ENCODE measurements at regions not wholly inside any gene's neighbourhood (a gene's known extent, or its start where the extent isn't known, plus 50 kb on each side); places are given as distances from the start of the nearest gene placed in this dataset.

- H3K36me3 ChIP-seq (replicated peaks; ENCODE audit: low read depth, low read length) = no peaks in the 10 kb centered on the region
- no peaks in the 10 kb centered on the region for H4K20me1 ChIP-seq (ENCODE audit: insufficient read depth, low read length)
- no peaks in the 10 kb centered on the region for H3K27me3 ChIP-seq (ENCODE audit: low read depth, low read length)
- TF ChIP-seq, protein P1, sequence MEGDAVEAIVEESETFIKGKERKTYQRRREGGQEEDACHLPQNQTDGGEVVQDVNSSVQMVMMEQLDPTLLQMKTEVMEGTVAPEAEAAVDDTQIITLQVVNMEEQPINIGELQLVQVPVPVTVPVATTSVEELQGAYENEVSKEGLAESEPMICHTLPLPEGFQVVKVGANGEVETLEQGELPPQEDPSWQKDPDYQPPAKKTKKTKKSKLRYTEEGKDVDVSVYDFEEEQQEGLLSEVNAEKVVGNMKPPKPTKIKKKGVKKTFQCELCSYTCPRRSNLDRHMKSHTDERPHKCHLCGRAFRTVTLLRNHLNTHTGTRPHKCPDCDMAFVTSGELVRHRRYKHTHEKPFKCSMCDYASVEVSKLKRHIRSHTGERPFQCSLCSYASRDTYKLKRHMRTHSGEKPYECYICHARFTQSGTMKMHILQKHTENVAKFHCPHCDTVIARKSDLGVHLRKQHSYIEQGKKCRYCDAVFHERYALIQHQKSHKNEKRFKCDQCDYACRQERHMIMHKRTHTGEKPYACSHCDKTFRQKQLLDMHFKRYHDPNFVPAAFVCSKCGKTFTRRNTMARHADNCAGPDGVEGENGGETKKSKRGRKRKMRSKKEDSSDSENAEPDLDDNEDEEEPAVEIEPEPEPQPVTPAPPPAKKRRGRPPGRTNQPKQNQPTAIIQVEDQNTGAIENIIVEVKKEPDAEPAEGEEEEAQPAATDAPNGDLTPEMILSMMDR (IDR thresholded peaks at IDR 0.05; ENCODE audit: low read depth, low read length) = peak; percentile 55
- no peak for TF ChIP-seq EZH2phosphoT487 (IDR thresholded peaks at IDR 0.05; ENCODE audit: low read depth)
- no peaks in the 10 kb centered on the region for H3K9me3 ChIP-seq (ENCODE audit: insufficient read depth, low read length)
- no peak overlapping the region for H3K9ac ChIP-seq (ENCODE audit: low read length)
- H3K4me2 ChIP-seq (ENCODE audit: low read length) = no peak overlapping the region
- no peak overlapping the region for H2AFZ ChIP-seq (ENCODE audit: low read depth, low read length)
- no peak overlapping the region for H3K4me3 ChIP-seq (ENCODE audit: low read length)
- H3K4me1 ChIP-seq (ENCODE audit: low read length) = no peaks in the 10 kb centered on the region
- H3K27ac ChIP-seq (ENCODE audit: low read length) = no peak overlapping the region
- no peaks in the 10 kb centered on the region for H3K79me2 ChIP-seq (ENCODE audit: low read length)
These were observed 114.9 kb downstream of the PTPRS start for GRCh38 chr19:5225486-5226345.

- Histone ChIP-seq H3K4me3 (ENCODE audit: low read length) (no peak overlapping the region), H3K27me3 (ENCODE audit: low read depth, low read length) (no peaks in the 10 kb centered on the region), H3K9ac (ENCODE audit: low read length) (no peak overlapping the region), H3K79me2 (ENCODE audit: low read length) (no peaks in the 10 kb centered on the region), H3K9me3 (ENCODE audit: insufficient read depth, low read length) (no peaks in the 10 kb centered on the region), H4K20me1 (ENCODE audit: insufficient read depth, low read length) (no peaks in the 10 kb centered on the region), H3K4me2 (ENCODE audit: low read length) (no peak overlapping the region), H3K4me1 (ENCODE audit: low read length) (no peaks in the 10 kb centered on the region), H3K27ac (ENCODE audit: low read length) (no peak overlapping the region), H3K36me3 (replicated peaks; ENCODE audit: low read depth, low read length) (no peaks in the 10 kb centered on the region), H2AFZ (ENCODE audit: low read depth, low read length) (no peak overlapping the region)
- TF ChIP-seq, protein P1 (IDR thresholded peaks at IDR 0.05; ENCODE audit: low read depth, low read length) = no peak
- no peak for TF ChIP-seq EZH2phosphoT487 (IDR thresholded peaks at IDR 0.05; ENCODE audit: low read depth)
These were observed 116.1 kb downstream of the PTPRS start for GRCh38 chr19:5224480-5224879.

GRCh38 chr19:5222821-5223321 is 117.7 kb downstream of the PTPRS start:
- Histone ChIP-seq H3K4me3 (ENCODE audit: low read length) (no peak overlapping the region), H3K27me3 (ENCODE audit: low read depth, low read length) (0 out of 2 replicates have a peak, but pooled peaks cover 5% of the 10 kb centered on the region), H3K27ac (ENCODE audit: low read length) (no peak overlapping the region), H3K4me2 (ENCODE audit: low read length) (no peak overlapping the region), H2AFZ (ENCODE audit: low read depth, low read length) (no peak overlapping the region), H3K79me2 (ENCODE audit: low read length) (no peaks in the 10 kb centered on the region), H3K9ac (ENCODE audit: low read length) (no peak overlapping the region), H3K9me3 (ENCODE audit: insufficient read depth, low read length) (no peaks in the 10 kb centered on the region), H3K4me1 (ENCODE audit: low read length) (no peaks in the 10 kb centered on the region), H3K36me3 (replicated peaks; ENCODE audit: low read depth, low read length) (no peaks in the 10 kb centered on the region), H4K20me1 (ENCODE audit: insufficient read depth, low read length) (no peaks in the 10 kb centered on the region)
- TF ChIP-seq EZH2phosphoT487 (IDR thresholded peaks at IDR 0.05; ENCODE audit: low read depth) = no peak
- TF ChIP-seq, protein P1 (IDR thresholded peaks at IDR 0.05; ENCODE audit: low read depth, low read length) = no peak

- TF ChIP-seq EZH2phosphoT487 (IDR thresholded peaks at IDR 0.05; ENCODE audit: low read depth) = no peak
- TF ChIP-seq, protein P1 (IDR thresholded peaks at IDR 0.05; ENCODE audit: low read depth, low read length) = no peak
- H3K4me1 ChIP-seq (ENCODE audit: low read length) = no peaks in the 10 kb centered on the region
- H3K27me3 ChIP-seq (ENCODE audit: low read depth, low read length) = 0 out of 2 replicates have a peak, but pooled peaks cover 5% of the 10 kb centered on the region
- no peaks in the 10 kb centered on the region for H4K20me1 ChIP-seq (ENCODE audit: insufficient read depth, low read length)
- H3K27ac ChIP-seq (ENCODE audit: low read length) = no peak overlapping the region
- no peak overlapping the region for H3K9ac ChIP-seq (ENCODE audit: low read length)
- no peak overlapping the region for H3K4me3 ChIP-seq (ENCODE audit: low read length)
- no peaks in the 10 kb centered on the region for H3K9me3 ChIP-seq (ENCODE audit: insufficient read depth, low read length)
- no peak overlapping the region for H2AFZ ChIP-seq (ENCODE audit: low read depth, low read length)
- no peaks in the 10 kb centered on the region for H3K36me3 ChIP-seq (replicated peaks; ENCODE audit: low read depth, low read length)
- H3K79me2 ChIP-seq (ENCODE audit: low read length) = no peaks in the 10 kb centered on the region
- no peak overlapping the region for H3K4me2 ChIP-seq (ENCODE audit: low read length)
These were observed 118.4 kb downstream of the PTPRS start for GRCh38 chr19:5222178-5222577.

Measured in OCI-LY3 (cell line).